Skin of body (tissue), 1 donor: ENCODE measurements at regions not wholly inside any gene's neighbourhood (a gene's known extent, or its start where the extent isn't known, plus 50 kb on each side); places are given as distances from the start of the nearest gene placed in this dataset.
"Not testable (repeated sequence)": the region's sequence is repeated elsewhere in the genome, so short reads cannot be mapped to it uniquely, and the experiment has no call there.

ENCODE experiments used
- DNase-seq: peaks from one replicate; lab custom pipeline; 2025; lab: John Stamatoyannopoulos, UW

DNA sequence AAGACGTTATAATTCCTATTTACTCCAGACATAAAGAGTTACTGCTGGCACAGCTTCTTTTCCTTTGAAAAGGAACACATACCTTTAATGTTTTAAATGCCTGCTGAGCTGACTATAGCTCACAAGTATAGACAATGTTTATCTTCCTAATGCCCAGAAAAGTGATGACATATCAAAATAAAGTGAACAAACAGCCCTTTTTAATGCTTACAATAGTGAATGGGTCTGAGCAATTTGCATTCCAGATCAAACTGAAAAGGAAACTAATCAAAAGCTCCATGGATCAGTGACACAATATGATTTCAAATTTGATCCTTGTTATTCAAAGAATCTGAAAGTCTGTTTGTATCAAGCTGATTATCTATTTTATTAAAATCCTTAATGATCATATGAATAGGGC is 233.6 kb upstream of the SEMA3E start:
- DNase-seq = no peak

GRCh38 chr7:83879063-83879462 is 230.1 kb upstream of the SEMA3E start:
- DNase-seq = peak; percentile 16

- DNase-seq = no peak
Measured at GRCh38 chr7:83878614-83879013, 229.7 kb upstream of the SEMA3E start.

DNA sequence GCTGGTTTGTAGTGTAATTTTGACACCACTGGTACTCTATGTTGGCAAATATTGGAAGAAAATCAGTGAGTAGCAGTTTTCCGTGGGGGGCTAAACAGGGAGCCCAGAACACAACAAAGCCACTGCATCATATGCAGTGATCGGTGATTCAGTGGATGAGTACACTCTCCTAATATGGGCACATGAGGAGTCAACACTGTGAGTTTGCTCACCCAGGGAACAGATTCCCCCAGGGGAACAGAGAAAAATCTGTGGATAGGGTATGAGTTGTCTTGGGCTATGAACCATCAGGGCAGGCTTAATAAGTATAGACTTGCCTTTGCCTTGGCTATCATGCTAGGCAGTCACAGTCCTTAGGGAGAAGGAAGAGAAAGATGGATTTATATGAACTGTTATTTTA is 227.7 kb upstream of the SEMA3E start:
- DNase-seq = no peak

DNA sequence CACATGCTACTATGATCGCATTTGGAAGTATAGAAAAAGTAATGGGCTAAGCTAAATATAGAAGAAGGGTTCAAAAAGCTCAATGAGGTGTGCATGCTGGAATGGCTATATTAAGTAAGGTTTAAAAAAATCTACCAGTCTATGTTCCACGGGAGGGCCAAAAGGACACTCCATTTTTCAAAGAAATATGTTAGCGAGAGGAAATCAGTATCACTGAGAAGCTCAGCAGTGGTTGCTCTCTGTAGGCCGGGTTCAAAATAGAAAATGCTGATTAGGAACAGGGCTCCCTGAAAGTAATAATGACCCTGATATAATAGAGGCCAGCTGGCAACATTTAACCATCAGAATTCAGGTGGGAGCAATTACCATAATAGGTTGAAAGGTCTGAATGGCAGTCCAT is 224.5 kb upstream of the SEMA3E start:
- no peak for DNase-seq

GRCh38 chr7:83872501-83872900 is 223.6 kb upstream of the SEMA3E start:
- DNase-seq = no peak

GRCh38 chr7:83870515-83870914 is 221.6 kb upstream of the SEMA3E start:
- no peak for DNase-seq

DNA sequence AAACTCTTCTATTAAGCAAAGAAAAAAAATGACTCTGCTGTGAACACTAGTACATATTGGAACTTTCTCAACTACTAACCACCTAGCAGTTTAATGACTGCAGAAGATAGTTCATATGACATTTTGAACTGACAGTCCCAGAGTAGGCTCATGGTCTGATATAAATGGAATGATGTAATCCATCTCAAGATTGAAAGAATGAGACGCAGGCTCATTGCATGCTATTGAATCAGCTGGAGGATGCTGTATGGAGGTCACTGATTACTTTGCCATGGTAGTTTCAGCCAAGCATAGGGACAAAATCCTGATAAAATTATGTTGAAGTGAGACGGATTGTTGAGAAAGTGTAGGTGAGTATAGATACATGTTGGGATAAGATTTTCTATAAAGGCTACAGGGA is 217.6 kb upstream of the SEMA3E start:
- no peak for DNase-seq

DNA sequence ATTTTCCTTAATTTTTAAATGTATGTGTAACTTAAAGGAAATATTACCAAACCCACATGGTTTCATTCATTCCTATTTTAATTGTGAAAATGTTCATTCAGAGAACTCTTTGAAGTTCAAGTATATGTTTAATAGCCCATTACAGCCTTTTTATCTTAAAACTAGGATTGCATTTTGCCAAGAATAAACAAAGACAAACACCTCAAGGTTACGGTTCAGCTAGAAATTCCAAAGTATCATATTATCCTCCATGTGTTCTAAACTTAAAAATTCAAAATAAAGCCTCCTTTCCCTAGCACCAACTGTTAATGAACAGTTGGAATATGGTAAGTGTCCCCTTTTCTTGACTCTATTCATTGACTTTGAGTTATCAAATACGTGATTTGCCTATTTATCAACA is 215.6 kb upstream of the SEMA3E start:
- no peak for DNase-seq

DNA sequence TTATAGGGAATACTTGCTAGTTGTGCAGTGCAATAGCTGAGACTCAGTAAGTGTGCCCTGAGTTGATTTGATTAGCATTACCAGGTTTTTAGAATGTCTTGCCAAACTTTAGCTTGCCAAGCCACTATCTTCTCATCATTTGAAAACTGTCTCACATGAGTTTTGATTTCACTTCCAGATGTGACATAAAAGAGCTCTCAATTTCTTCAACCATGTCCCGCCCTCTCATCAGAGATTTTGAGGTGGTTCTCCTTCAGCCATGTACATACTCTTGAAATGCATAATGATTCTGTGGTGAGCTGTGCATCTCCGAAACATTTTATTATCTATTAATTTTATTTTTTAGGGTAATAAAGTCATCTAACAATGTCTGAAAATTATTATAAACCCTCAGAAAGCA is 215.0 kb upstream of the SEMA3E start:
- no peak for DNase-seq

GRCh38 chr7:83861876-83862275 is 212.9 kb upstream of the SEMA3E start:
- no peak for DNase-seq

- no peak for DNase-seq
Measured at GRCh38 chr7:83859827-83860226, 210.9 kb upstream of the SEMA3E start.

DNA sequence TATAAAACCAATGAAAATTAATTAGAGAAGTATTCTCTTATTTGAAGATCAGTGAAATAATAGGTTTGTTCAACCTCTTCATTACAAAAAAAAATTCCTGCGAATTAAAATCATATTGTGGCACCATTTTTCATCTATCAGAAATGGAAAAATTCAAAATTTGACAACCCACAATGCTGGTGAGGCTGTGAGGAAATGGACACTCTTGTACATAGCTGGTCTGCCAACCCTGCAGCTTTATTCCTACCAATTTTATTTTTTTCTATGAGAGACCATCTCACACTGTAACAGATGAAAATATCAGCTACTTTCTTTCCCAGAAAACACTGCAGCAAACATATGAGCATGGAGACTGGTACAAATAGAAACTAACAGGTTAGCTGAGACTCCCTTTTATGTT is 208.8 kb upstream of the SEMA3E start:
- DNase-seq = no peak

GRCh38 chr7:83856094-83856493 is 207.2 kb upstream of the SEMA3E start:
- no peak for DNase-seq

DNA sequence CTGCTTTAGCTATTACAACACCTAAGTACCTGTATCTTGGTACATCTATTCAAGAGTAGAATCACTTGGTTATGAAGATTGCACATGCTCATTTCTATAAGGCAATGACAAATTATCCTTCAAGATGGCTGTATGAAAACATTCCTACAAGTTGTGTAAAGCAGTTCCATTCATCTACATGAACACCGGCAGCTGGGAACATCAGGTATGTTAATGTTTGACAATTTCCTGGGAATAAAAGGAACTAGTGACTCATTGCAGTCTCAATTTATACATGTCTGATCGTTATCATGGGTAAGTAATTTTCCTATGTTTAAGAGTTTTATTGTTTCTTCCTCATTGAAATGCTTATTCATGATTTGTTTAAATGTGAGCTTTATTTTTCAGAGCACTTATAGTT is 203.2 kb upstream of the SEMA3E start:
- DNase-seq = no peak

DNA sequence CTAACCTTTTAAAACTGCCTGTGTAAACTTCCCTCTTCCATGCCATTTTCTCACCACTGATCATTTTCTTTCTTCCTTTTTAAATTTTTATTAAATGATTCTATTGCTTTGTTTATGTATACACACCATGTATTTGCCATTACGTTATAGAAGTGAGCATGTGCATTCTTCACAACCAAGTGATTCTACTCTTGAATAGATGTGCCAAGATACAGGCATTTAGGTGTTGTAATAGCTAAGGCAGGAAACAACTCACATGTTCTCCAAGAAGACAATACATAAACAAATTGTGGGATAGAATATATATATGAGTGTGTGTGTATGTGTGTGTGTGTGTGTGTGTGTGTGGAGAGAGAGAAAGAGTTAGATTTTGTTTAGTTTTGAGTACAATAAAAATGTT is 202.6 kb upstream of the SEMA3E start:
- DNase-seq = no peak

- DNase-seq = no peak
Measured at GRCh38 chr7:83850941-83851340, 202.0 kb upstream of the SEMA3E start.

GRCh38 chr7:83850125-83850524 is 201.2 kb upstream of the SEMA3E start:
- no peak for DNase-seq

DNA sequence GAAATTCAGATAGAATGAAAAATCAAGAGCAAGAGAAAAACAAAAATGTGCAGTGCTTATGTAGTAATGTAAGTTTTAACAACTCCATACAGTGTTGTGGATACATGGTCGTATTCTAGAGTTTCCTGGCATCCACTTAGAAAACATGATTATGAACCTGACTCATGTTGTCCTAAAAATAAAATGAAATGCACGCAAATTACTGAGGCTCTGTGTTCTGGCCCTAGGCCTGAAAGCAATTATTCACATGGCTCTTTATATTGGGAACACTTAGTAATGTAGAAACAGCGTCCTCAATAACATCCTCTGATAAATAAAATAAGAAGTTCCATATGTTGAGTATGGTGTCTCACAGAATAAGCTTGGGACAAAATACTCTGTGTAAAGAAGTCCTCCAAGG is 200.2 kb upstream of the SEMA3E start:
- peak; percentile 62 for DNase-seq

- DNase-seq = no peak
Measured at GRCh38 chr7:83842894-83843293, 194.0 kb upstream of the SEMA3E start.

- no peak for DNase-seq
Measured at GRCh38 chr7:83837683-83838082, 188.7 kb upstream of the SEMA3E start.

DNA sequence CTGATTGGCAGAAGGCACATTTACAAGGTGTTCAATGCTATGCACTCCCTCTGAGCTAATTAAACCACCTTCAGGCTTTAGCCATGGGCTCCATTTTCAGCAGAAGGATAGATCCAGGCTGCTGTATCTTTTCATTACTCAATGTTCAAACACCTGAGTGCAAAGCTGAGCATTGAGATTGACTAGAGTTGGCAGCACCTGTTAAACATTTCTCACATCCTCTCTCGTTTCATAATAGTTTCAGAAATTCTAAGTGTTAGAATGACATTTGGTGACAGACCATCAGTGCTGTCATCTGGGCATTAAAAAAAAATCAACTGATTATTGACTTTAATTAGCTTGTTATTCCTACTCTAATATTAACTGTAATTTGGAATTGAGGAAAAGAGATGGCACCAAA is 187.1 kb upstream of the SEMA3E start:
- DNase-seq = no peak

- DNase-seq = no peak
Measured at GRCh38 chr7:83835424-83835823, 186.5 kb upstream of the SEMA3E start.

DNA sequence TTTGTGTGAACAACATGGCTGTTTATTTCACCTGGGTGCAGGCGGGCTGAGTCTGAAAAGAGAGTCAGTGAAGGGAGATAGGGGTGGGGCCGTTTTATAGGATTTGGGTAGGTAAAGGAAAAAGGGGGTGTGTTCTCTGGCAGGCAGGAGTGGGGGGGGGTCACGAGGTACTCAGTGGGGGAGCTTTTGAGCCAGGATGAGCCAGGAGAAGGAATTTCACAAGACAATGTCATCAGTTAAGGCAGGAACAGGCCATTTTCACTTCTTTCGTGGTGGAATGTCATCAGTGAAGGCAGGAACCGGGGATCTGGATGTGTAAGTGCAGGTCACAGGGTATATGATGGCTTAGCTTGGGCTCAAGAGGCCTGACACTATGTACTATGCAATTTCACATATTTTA is 184.8 kb upstream of the SEMA3E start:
- DNase-seq = not testable (repeated sequence)

GRCh38 chr7:83832009-83832408 is 183.1 kb upstream of the SEMA3E start:
- DNase-seq = no peak
